ENCODE measurements at regions not wholly inside any gene's neighbourhood (a gene's known extent, or its start where the extent isn't known, plus 50 kb on each side); places are given as distances from the start of the nearest gene placed in this dataset.

- no peak for DNase-seq
These were observed 119.2 kb upstream of the NCOR2 start for GRCh38 chr12:124686370-124687173.

DNA sequence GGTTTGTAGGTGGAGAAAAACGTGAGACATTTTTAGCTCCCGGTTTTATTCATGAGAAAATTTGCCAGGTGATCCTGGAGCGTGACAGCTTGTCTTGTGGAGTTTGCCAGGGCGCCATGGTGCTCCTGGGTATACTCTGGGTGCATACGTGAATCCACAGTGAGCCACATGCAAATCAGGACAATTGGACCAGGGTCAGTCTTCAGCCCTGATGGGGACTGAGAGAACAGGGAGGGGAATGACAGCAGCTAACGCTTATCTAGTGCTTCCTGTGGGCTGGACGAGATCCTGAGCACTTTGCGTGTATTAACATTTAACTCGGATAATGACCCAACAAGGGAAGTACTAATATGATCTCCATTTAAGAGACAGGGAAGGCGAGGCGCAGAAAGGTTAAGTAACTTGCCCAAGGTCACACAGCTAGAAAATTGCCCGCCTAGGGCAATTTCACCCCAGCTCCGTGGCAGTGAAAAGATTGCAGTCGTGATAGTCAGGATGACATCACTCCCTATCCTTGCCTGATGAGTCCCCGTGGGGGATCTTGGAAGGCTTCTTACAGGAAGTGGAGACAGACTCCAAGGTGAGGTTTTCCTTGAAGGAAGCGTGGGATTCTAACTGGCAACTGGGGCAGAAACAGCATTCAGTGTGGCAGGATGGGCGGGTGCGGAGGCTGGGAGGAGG lies 118.4 kb upstream of the NCOR2 start:
- peak in 3 of 4 experiments; percentile 28 to 44 (median 38) for DNase-seq

- peak in 3 of 4 experiments; percentile 50 to 59 (median 55) for DNase-seq
These were observed 117.7 kb upstream of the NCOR2 start for GRCh38 chr12:124684971-124685688.

DNA sequence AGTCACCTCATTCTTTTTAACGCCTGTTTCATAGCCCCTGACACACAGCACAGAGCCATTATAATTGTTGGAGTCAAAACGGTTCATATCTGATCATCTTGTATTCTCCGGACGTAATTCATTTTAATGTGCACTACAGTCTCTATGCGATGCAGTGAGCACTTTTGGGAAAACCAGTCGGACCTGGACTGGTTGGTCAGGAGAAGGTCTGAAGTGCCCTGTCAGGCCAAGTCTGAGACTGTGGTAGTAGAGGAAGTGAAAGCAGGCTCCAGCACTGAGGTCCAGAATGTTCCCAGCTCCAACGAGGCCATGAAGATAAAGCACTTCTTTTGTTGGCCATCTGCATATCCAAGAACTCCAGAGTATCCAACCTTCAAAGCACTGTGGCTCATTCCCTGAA lies 117.1 kb upstream of the NCOR2 start:
- DNase-seq = peak; percentile 57 to 78 (median 72)

DNA sequence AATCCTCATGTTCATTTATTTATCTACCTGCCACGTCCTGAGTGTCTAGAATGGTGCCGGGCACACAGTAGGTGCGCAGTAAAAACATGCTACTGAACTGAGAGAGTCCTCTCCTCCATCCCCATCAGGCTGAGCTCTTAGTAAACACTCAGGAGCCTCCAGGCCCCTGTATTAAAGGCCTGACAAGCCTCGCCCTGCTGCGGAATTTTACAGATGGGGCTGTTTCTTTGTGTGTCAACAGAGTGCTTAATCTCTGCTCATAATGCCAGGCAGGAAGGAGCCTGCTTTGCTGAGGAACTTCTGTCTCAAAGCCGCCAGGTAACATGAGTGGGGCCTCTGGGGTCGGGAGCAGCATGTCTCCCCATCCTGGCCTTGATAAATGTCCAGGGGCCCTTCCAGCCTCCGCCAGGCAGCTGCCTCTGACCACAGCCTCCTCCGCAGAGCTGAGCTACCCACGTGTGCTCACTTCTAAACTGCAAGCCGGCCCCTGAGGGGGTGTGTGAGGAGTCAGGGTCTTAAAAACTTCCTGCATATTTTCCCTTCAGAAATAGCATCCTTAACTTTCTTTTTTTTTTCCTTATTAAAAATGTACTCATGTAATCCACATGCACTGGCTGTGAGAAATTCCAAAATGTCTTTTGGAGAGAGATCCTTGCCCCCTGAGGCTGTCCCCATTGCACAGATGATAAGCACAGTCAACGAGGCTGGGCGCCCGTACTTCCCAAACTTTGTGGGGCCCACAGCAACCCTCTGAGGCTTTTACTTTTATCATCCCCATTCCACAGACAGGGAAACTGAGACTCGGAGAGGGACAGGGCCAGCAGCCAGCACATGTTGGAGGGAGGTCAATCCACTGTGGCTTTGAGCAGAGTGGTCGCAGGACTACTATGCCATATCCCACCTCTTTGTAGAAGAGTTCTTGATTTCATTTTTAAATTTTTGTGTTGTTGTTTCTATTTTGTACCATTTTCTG lies 116.0 kb upstream of the NCOR2 start:
- DNase-seq = no peak

GRCh38 chr12:124682425-124683151 lies 115.2 kb upstream of the NCOR2 start:
- peak; percentile 41 to 82 (median 71) for DNase-seq

DNA sequence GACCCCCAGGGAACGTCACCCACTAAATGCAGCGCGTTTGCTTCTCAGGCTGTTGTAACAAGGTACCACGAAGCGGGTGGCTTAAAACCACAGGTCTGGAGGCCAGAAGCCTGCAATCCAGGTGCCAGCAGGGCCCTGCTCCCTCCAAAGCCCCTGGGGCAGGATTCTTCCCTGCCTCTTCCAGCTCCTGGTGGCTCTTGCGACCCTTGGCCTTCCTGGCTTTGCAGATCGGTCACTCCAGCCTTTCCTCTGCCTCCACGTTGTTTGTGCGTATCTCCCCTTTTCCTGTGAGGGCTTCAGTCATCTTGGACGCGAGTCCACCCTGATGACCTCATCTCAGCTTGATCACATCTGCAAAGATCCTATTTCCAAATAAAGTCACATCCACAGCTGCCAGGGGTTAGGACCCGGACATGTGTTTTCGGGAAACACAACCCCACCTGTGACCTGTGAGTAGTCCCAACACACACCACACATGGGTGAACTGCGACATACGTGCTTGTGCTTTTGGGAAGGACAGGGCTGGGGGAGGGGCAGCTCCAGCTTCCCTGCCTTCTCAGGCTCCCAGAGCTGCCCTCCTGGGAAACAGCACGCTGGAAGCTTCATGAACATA lies 114.5 kb upstream of the NCOR2 start:
- peak in 3 of 4 experiments; percentile 47 to 59 (median 54) for DNase-seq

- DNase-seq = peak; percentile 89 to 97 (median 94)
These were observed 113.7 kb upstream of the NCOR2 start for GRCh38 chr12:124680863-124681778.

DNA sequence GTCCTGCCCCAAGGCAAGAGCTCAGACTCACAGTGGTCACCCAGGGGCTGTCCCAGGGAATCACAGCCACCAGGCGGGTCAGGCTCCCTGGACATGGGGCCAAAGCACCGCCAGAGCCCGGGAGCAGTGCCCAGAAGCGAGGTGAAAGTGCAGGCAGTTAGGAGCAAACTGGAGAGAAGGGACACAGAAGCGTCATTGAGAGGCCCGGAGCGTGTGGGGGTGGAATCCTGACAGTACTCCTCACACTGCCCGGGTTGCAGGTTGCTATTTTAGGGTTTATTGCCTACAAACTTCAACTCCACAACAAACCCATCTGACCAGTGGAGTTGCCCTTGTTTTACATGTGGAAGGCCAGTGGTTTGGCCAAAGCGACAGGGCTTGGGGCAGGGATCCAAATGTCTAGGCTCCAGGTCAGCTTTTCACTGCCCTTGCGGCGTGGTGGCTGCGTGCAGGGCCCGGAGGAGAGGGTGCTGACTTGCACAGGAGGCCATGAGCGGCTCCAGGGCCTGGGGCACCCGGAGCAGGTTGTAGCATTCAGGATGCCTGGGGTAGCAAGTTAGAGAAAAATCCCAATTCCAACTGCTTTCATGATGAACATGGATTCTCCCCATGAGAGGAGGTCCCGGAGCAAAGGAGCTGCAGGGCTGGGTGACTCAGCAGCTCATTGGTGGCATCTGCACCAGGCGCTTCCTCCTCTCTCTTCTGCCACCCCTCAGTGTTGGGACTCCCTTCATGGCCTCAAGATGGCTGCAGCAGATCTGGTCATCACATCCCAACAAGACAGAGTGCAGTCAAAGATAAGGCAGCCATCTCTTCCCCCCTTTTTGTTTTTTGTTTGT lies 112.3 kb upstream of the NCOR2 start:
- peak; percentile 48 to 56 (median 52) for DNase-seq

- DNase-seq = no peak
These were observed 111.6 kb upstream of the NCOR2 start for GRCh38 chr12:124679047-124679446.

GRCh38 chr12:124678421-124678893 lies 111.0 kb upstream of the NCOR2 start:
- DNase-seq = no peak

DNA sequence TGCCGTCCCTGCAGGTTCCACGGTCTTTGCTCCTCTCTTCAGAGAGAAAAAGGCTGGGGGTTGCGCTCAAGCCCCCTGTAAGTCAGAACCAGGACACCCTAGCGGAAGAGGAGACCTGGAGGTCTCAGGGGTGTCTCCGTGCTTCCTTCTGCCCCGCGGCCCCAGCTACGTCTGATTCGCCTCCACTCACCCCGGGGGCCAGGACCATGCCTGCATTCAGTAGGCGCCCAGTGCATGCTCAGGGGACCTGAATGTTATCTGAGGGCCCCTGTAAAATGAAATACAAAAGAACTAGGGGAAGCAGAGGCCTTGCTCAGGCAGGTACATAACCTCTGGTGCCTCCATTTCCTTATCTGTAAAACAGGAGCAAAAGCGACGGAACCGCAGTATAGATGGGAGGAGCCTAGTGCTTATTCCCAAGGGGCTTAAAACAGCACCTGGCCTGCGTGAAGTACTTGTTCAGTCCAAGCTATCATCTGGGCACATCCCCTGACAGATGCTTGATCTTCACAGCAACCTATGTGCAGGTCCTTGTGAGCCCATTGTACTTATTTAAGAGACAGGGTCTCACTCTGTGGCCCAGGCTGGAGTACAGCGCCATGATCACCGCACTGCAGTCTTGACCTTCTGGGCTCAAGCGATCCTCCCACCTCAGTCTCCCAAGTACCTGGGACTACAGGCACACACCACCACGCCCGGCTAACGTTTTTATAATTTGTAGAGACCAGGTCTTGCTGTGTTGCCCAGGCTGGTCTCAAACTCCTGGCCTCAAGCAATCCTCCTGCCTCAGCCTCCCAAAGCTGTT lies 110.3 kb upstream of the NCOR2 start:
- DNase-seq = no peak

DNA sequence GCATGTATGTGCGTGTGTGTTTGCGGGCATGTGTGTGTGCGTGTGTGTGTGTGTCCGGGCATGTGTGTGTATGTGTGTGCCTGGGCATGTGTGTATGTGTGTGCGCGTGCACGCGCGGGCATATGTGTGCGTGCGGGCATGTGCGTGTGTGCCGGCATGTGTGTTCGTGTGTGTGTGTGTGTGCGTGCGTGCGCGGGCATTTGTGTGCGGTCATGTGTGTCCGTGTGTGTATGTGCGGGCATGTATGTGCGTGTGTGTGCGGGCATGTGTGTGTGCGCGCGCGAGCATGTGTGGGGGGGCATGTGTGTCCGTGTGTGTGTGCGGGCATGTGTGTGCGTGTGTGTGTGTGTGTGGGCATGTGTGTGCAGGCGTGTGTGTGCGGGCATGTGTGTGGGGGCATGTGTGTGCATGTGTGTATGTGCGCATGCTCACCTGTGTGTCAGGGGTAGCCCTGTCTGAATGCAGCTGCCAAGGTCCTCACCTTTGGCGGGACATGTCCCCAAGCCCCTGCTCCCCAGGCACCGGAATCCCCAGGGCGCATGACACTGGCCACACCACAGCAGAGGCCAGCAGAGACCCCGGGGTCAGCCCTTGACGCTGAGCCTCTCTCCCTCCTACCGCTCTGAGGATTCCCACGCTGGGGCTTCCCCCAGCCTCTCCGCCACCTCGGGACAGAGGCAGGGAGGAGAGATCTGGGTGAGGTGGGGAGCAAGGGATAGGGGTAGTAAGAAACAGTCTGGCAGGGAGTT lies 109.5 kb upstream of the NCOR2 start:
- no peak for DNase-seq

DNA sequence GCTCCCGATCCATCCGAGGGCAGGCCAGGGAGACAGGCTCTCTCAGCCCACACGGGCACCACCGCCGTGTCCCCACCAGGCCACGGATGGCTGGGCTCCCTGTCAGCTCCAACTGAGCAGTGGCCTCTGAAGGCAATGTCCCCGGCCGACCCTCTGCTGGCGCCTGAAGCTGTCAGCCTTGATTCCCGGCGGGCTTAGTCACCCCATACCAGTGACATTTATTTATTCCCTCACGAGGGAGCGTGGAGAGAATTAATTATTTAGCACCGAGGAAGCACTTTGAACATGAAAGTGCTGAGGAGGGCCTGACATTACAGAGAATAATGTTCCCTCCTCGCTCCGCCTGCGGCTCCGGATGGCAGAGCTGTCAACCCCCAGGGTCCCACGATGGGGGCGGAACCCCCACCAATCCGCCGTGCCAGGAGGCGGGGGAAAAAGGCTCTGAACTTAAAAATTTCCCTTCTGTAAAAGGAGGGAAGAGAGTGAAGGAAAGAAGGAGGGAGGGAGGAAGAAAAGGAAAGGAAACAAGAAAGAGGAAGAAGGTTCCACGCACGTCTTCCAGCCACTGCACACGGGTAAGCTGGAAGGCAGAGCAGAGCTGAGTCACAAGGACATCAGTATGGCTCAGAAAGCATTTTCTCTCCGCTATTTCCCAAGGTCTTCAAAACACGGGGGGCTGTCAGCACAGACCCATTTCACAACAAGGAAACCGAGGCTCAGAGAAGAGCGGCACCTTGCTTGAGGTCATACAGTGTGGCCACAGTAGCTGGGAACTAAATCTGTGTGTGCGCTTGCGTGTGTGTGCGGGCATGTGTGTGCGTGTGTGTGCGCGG lies 108.7 kb upstream of the NCOR2 start:
- DNase-seq = peak; percentile 77 to 93 (median 86)

- no peak for DNase-seq
These were observed 107.5 kb upstream of the NCOR2 start for GRCh38 chr12:124674937-124675336.

Data from suppressor macrophage (primary cell).